OCI-LY7 (cell line): ENCODE measurements at regions not wholly inside any gene's neighbourhood (a gene's known extent, or its start where the extent isn't known, plus 50 kb on each side); places are given as distances from the start of the nearest gene placed in this dataset.

Experiments used
- BruUV-seq: library from RNA; stranded (reverse); fragments of 400-500 nt; replicated peaks from 2 replicates; lab custom pipeline; 2021; lab: Mats Ljungman, UMichigan
- CTCF ChIA-PET: fragments of 300-600 bp; sonication (Branson Sonifier 250); formaldehyde crosslinking; loops from one replicate; lab custom pipeline; 2022; ENCODE audit warnings: antibody characterized with exemption; ENCODE audit not compliant: unreplicated experiment; lab: Charles Lee
- POLR2A ChIA-PET: fragments of 300-600 bp; sonication (Branson Sonifier 250); formaldehyde crosslinking; loops from one replicate; lab custom pipeline; 2022; ENCODE audit warnings: antibody characterized with exemption; lab: Charles Lee
- DNase-seq: peaks from one replicate; pipeline ENCODE4 v3.0.0-alpha.2; 2015; ENCODE audit warnings: low spot score
- H2AFZ ChIP-seq: fragments of 200-600 bp; sonication (generic), shearing (Covaris generic); 2 replicates; pipeline ENCODE4 v1.6.1; 2014; ENCODE audit warnings: mild to moderate bottlenecking, antibody characterized with exemption, low read length, moderate library complexity
- H3K27ac ChIP-seq: fragments of 200-600 bp; sonication (generic); 2 replicates; pipeline ENCODE4 v1.5.1; 2014; ENCODE audit warnings: mixed run types, low read depth, mild to moderate bottlenecking, moderate library complexity, low read length, inconsistent platforms; ENCODE audit not compliant: poor library complexity, severe bottlenecking
- H3K36me3 ChIP-seq: fragments of 200-600 bp; sonication (generic); 2 replicates; pipeline ENCODE4 v1.6.1; 2014; ENCODE audit warnings: mild to moderate bottlenecking, antibody characterized with exemption, low read length, moderate library complexity, mixed read lengths; ENCODE audit not compliant: insufficient read depth
- H3K4me1 ChIP-seq: fragments of 200-600 bp; sonication (generic); 2 replicates; pipeline ENCODE4 v1.5.1; 2014; ENCODE audit warnings: mild to moderate bottlenecking, low read length; ENCODE audit not compliant: insufficient read depth, poor library complexity, severe bottlenecking
- H3K4me2 ChIP-seq: fragments of 200-600 bp; sonication (generic); 2 replicates; pipeline ENCODE4 v1.6.1; 2014; ENCODE audit warnings: mild to moderate bottlenecking, low read length
- H3K4me3 ChIP-seq: fragments of 200-600 bp; sonication (generic); 2 replicates; pipeline ENCODE4 v1.5.1; 2014; ENCODE audit warnings: mild to moderate bottlenecking, low read depth, low read length; ENCODE audit not compliant: poor library complexity, severe bottlenecking
- H3K79me2 ChIP-seq: fragments of 200-600 bp; sonication (generic); 2 replicates; pipeline ENCODE4 v1.6.1; 2016; ENCODE audit warnings: low read depth, mild to moderate bottlenecking, low read length, moderate library complexity, mixed read lengths; ENCODE audit not compliant: insufficient read depth
- H3K9me2 ChIP-seq: fragments of 200-600 bp; sonication (generic); 2 replicates; pipeline ENCODE4 v1.6.1; 2016; ENCODE audit warnings: mild to moderate bottlenecking, low read length, mixed read lengths; ENCODE audit not compliant: insufficient read depth
- H3K9me3 ChIP-seq: fragments of 200-600 bp; sonication (generic); 2 replicates; pipeline ENCODE4 v1.6.1; 2014; ENCODE audit warnings: mild to moderate bottlenecking, mixed run types, low read length, mixed read lengths
- H4K20me1 ChIP-seq: fragments of 200-600 bp; sonication (generic); 2 replicates; pipeline ENCODE4 v1.6.1; 2014; ENCODE audit warnings: mild to moderate bottlenecking, antibody characterized with exemption, low read length, moderate library complexity, mixed read lengths; ENCODE audit not compliant: insufficient read depth
- CTCF ChIP-seq: fragments of 200-600 bp; sonication (generic); conservative IDR thresholded peaks from 2 replicates; pipeline ENCODE4 v1.5.1; 2014; ENCODE audit warnings: mild to moderate bottlenecking, antibody characterized with exemption, low read length, moderate library complexity, mixed read lengths
- EZH2phosphoT487 ChIP-seq: fragments of 200-600 bp; sonication (generic); IDR thresholded peaks from 2 replicates; pipeline ENCODE4 v1.6.1; 2018; ENCODE audit warnings: low read depth, borderline replicate concordance, mild to moderate bottlenecking, mixed run types, antibody characterized with exemption, low read length, moderate library complexity, mixed read lengths
- intact Hi-C: fragments of 100-400 bp; cut with micrococcal nuclease; formaldehyde crosslinking; loops from one replicate; pipeline ENCODE4 v1.10.0; 2022; ENCODE audit not compliant: unreplicated experiment

- no peak overlapping the region for H2AFZ ChIP-seq
- ChIA-PET POLR2A (no interaction called here), CTCF (no interaction called here)
- no peaks in the 10 kb centered on the region for H3K4me1 ChIP-seq
- no peak overlapping the region for H3K27ac ChIP-seq
- H3K9me3 ChIP-seq: no peaks in the 10 kb centered on the region
- H3K4me3 ChIP-seq: no peak overlapping the region
- H3K36me3 ChIP-seq: no peaks in the 10 kb centered on the region
- H4K20me1 ChIP-seq: no peaks in the 10 kb centered on the region
- H3K79me2 ChIP-seq: no peaks in the 10 kb centered on the region
- no peak for DNase-seq
- H3K4me2 ChIP-seq: no peak overlapping the region
- no TSS peak for BruUV-seq
- intact Hi-C loops: no loop called here
- no peaks in the 10 kb centered on the region for H3K9me2 ChIP-seq
- TF ChIP-seq CTCF (no peak), EZH2phosphoT487 (no peak)
These were observed 508.2 kb upstream of the TGFBR2 start for GRCh38 chr3:30098243-30098642.

GRCh38 chr3:30098653-30099455 lies 507.5 kb upstream of the TGFBR2 start:
- H4K20me1 ChIP-seq: no peaks in the 10 kb centered on the region
- no peak overlapping the region for H3K27ac ChIP-seq
- no peak overlapping the region for H3K4me2 ChIP-seq
- no peaks in the 10 kb centered on the region for H3K79me2 ChIP-seq
- BruUV-seq: no TSS peak
- intact Hi-C loops: no loop called here
- no peak for TF ChIP-seq CTCF
- TF ChIP-seq EZH2phosphoT487: no peak
- no peak overlapping the region for H2AFZ ChIP-seq
- no peaks in the 10 kb centered on the region for H3K9me2 ChIP-seq
- DNase-seq: no peak
- no peaks in the 10 kb centered on the region for H3K36me3 ChIP-seq
- H3K4me3 ChIP-seq: no peak overlapping the region
- H3K4me1 ChIP-seq: no peaks in the 10 kb centered on the region
- POLR2A ChIA-PET: no interaction called here
- CTCF ChIA-PET: no interaction called here
- H3K9me3 ChIP-seq: no peaks in the 10 kb centered on the region

- no peaks in the 10 kb centered on the region for H4K20me1 ChIP-seq
- intact Hi-C loops: no loop called here
- no peaks in the 10 kb centered on the region for H3K9me3 ChIP-seq
- no peak overlapping the region for H3K4me3 ChIP-seq
- H3K9me2 ChIP-seq: no peaks in the 10 kb centered on the region
- DNase-seq: no peak
- H3K4me2 ChIP-seq: no peak overlapping the region
- no peaks in the 10 kb centered on the region for H3K79me2 ChIP-seq
- CTCF ChIA-PET: no interaction called here
- no peaks in the 10 kb centered on the region for H3K4me1 ChIP-seq
- POLR2A ChIA-PET: interaction anchor here (0.6 kb wide), 1 partner anchor 789 kb away, joined by 3 read pairs; no protein-coding TSS in a partner anchor
- no peak overlapping the region for H3K27ac ChIP-seq
- H2AFZ ChIP-seq: no peak overlapping the region
- H3K36me3 ChIP-seq: no peaks in the 10 kb centered on the region
- TF ChIP-seq EZH2phosphoT487 (no peak), CTCF (no peak)
- BruUV-seq: no TSS peak
These were observed 504.0 kb upstream of the TGFBR2 start for GRCh38 chr3:30102356-30102755.
